ENCODE measurements at regions not wholly inside any gene's neighbourhood (a gene's known extent, or its start where the extent isn't known, plus 50 kb on each side); places are given as distances from the start of the nearest gene placed in this dataset.

- ChIA-PET POLR2A (no interaction called here), CTCF (no interaction called here)
- no peak for DNase-seq (ENCODE audit: low read depth, low spot score)
- TF ChIP-seq CTCF (IDR thresholded peaks at IDR 0.05; ENCODE audit: insufficient read depth, low read length, missing control alignments): no peak
- H3K4me3 ChIP-seq (ENCODE audit: low read depth, low read length): no peak overlapping the region
These were observed 618.1 kb downstream of the PYDC2 start for GRCh38 chr3:192079098-192079497.

- DNase-seq (ENCODE audit: low read depth, low spot score): no peak
- TF ChIP-seq CTCF (IDR thresholded peaks at IDR 0.05; ENCODE audit: insufficient read depth, low read length, missing control alignments): no peak
- POLR2A ChIA-PET: no interaction called here
- CTCF ChIA-PET: no interaction called here
- no peak overlapping the region for H3K4me3 ChIP-seq (ENCODE audit: low read depth, low read length)
These were observed 619.4 kb downstream of the PYDC2 start for GRCh38 chr3:192080336-192080735.

GRCh38 chr3:192082730-192083660, 622.0 kb downstream of the PYDC2 start:
- POLR2A ChIA-PET: no interaction called here
- CTCF ChIA-PET: no interaction called here
- no peak for TF ChIP-seq CTCF (IDR thresholded peaks at IDR 0.05; ENCODE audit: insufficient read depth, low read length, missing control alignments)
- DNase-seq (ENCODE audit: low read depth, low spot score): no peak
- H3K4me3 ChIP-seq (ENCODE audit: low read depth, low read length): no peak overlapping the region
